GM12878 (cell line): ENCODE measurements at regions not wholly inside any gene's neighbourhood (a gene's known extent, or its start where the extent isn't known, plus 50 kb on each side); places are given as distances from the start of the nearest gene placed in this dataset.

Experiments
- CHD4 ChIP-seq: fragments of 200-600 bp; sonication (generic); IDR thresholded peaks from 2 replicates; pipeline ENCODE4 v1.6.1; 2016; ENCODE audit warnings: mild to moderate bottlenecking
- CREB1 ChIP-seq: IDR thresholded peaks from 2 replicates; pipeline ENCODE4 v1.6.1; 2012; ENCODE audit warnings: low read depth, mild to moderate bottlenecking, inconsistent platforms
- HCFC1 ChIP-seq: fragments of 150-350 bp; IDR thresholded peaks from 2 replicates; pipeline ENCODE4 v1.6.1; 2014; ENCODE audit warnings: low read length
- IKZF2 ChIP-seq, 2 experiments: fragments of 450-650 bp; IDR thresholded peaks; 2 replicates each; pipeline ENCODE4 v1.6.1; 2017; ENCODE audit warnings: mild to moderate bottlenecking in 2 of 2, moderate library complexity in 2 of 2
- NFIC ChIP-seq: IDR thresholded peaks from 2 replicates; pipeline ENCODE4 v1.6.1; 2012; ENCODE audit warnings: low read depth, mild to moderate bottlenecking, inconsistent platforms, low read length, moderate library complexity
- RCOR1 ChIP-seq: conservative IDR thresholded peaks from 2 replicates; pipeline ENCODE4 v1.6.1; 2012; ENCODE audit warnings: low read depth, low read length, improper control_type of control experiment
- SREBF1 ChIP-seq: IDR thresholded peaks from 2 replicates; pipeline ENCODE4 v1.6.1; 2012; ENCODE audit warnings: mild to moderate bottlenecking, low read length
- TF ChIP-seq, protein P1 (sequence below), 3 experiments: IDR thresholded peaks in 2 of 3; conservative IDR thresholded peaks in 1 of 3; 2 replicates each; pipeline ENCODE4 v1.5.1; 2011; ENCODE audit warnings: low read depth in 3 of 3, low read length in 3 of 3, mild to moderate bottlenecking in 3 of 3, control low read depth in 2 of 3, moderate library complexity in 2 of 3, inconsistent platforms in 1 of 3, mixed read lengths in 1 of 3; ENCODE audit not compliant: control insufficient read depth in 2 of 3, insufficient read depth in 1 of 3; ENCODE audit errors: extremely low read depth in 1 of 3
- TF ChIP-seq, protein P2 (sequence below): IDR thresholded peaks from 2 replicates; pipeline ENCODE4 v1.6.1; 2011; ENCODE audit warnings: mild to moderate bottlenecking, low read depth, low read length, moderate library complexity; ENCODE audit not compliant: insufficient replicate concordance
- TF ChIP-seq, protein P3 (sequence below): IDR thresholded peaks from 2 replicates; pipeline ENCODE4 v1.6.1; 2011; ENCODE audit warnings: low read depth, low read length, improper control_type of control experiment, borderline replicate concordance

DNA sequence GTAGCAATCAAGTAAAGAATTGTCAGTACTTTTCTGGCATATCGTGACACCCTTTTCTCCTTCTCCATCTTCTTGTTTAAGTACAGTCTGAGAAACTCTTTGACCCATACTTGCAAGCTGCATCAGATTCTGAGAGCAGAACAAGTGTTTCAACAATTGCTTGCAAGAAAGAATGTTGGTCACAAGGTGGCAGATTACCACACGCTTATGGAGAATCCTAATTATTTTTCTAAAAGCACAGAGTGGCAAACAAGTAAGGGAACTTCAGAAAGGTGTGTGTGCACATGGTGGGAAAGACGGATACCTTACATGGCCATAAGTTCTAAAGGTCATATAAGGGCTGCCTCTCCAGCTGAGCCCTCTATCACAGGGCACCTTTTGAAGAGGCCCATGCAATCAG is 136.4 kb upstream of the FGF13 start:
- TF ChIP-seq, protein P1, sequence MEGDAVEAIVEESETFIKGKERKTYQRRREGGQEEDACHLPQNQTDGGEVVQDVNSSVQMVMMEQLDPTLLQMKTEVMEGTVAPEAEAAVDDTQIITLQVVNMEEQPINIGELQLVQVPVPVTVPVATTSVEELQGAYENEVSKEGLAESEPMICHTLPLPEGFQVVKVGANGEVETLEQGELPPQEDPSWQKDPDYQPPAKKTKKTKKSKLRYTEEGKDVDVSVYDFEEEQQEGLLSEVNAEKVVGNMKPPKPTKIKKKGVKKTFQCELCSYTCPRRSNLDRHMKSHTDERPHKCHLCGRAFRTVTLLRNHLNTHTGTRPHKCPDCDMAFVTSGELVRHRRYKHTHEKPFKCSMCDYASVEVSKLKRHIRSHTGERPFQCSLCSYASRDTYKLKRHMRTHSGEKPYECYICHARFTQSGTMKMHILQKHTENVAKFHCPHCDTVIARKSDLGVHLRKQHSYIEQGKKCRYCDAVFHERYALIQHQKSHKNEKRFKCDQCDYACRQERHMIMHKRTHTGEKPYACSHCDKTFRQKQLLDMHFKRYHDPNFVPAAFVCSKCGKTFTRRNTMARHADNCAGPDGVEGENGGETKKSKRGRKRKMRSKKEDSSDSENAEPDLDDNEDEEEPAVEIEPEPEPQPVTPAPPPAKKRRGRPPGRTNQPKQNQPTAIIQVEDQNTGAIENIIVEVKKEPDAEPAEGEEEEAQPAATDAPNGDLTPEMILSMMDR (IDR thresholded peaks at IDR 0.05 in 2 of 3, conservative IDR thresholded peaks at IDR 0.05 in 1 of 3; ENCODE audit: control insufficient read depth in 2 of 3, extremely low read depth in 1 of 3, insufficient read depth in 1 of 3, low read depth in 3 of 3, low read length in 3 of 3): no peak; a peak in 1 of 6 replicates
- no peak for TF ChIP-seq CREB1
- no peak for TF ChIP-seq CHD4
- no peak for TF ChIP-seq NFIC
- no peak for TF ChIP-seq IKZF2 (IDR thresholded peaks at IDR 0.05)
- TF ChIP-seq HCFC1: no peak
- TF ChIP-seq SREBF1: no peak
- TF ChIP-seq, protein P2, sequence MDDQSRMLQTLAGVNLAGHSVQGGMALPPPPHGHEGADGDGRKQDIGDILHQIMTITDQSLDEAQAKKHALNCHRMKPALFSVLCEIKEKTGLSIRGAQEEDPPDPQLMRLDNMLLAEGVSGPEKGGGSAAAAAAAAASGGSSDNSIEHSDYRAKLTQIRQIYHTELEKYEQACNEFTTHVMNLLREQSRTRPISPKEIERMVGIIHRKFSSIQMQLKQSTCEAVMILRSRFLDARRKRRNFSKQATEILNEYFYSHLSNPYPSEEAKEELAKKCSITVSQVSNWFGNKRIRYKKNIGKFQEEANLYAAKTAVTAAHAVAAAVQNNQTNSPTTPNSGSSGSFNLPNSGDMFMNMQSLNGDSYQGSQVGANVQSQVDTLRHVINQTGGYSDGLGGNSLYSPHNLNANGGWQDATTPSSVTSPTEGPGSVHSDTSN: no peak
- no peak for TF ChIP-seq RCOR1
- TF ChIP-seq, protein P3, sequence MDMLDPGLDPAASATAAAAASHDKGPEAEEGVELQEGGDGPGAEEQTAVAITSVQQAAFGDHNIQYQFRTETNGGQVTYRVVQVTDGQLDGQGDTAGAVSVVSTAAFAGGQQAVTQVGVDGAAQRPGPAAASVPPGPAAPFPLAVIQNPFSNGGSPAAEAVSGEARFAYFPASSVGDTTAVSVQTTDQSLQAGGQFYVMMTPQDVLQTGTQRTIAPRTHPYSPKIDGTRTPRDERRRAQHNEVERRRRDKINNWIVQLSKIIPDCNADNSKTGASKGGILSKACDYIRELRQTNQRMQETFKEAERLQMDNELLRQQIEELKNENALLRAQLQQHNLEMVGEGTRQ: no peak
